Ishikawa (cell line): ENCODE measurements at regions not wholly inside any gene's neighbourhood (a gene's known extent, or its start where the extent isn't known, plus 50 kb on each side); places are given as distances from the start of the nearest gene placed in this dataset.

Experiments used
- CEBPB ChIP-seq: IDR thresholded peaks from 2 replicates; pipeline ENCODE4 v1.6.1; 2012
- CREB1 ChIP-seq: IDR thresholded peaks from 2 replicates; pipeline ENCODE4 v1.6.1; 2012; ENCODE audit warnings: low read depth
- EGR1 ChIP-seq: IDR thresholded peaks from 2 replicates; pipeline ENCODE4 v1.6.1; 2012
- EP300 ChIP-seq: IDR thresholded peaks from 2 replicates; pipeline ENCODE4 v1.6.1; 2012; ENCODE audit warnings: borderline replicate concordance
- RAD21 ChIP-seq: IDR thresholded peaks from 2 replicates; pipeline ENCODE4 v1.6.1; 2012; ENCODE audit warnings: low read depth
- REST ChIP-seq: IDR thresholded peaks from 2 replicates; pipeline ENCODE4 v1.6.1; 2012; ENCODE audit warnings: low read depth, mild to moderate bottlenecking
- TAF1 ChIP-seq: IDR thresholded peaks from 2 replicates; pipeline ENCODE4 v1.6.1; 2012; ENCODE audit warnings: low read depth, mild to moderate bottlenecking
- TCF12 ChIP-seq: IDR thresholded peaks from 2 replicates; pipeline ENCODE4 v1.6.1; 2012; ENCODE audit warnings: low read depth
- TEAD4 ChIP-seq: IDR thresholded peaks from 2 replicates; pipeline ENCODE4 v1.6.1; 2012
- YY1 ChIP-seq: IDR thresholded peaks from 2 replicates; pipeline ENCODE4 v1.6.1; 2012; ENCODE audit warnings: low read depth
- ZBTB7A ChIP-seq: IDR thresholded peaks from 2 replicates; pipeline ENCODE4 v1.6.1; 2012; ENCODE audit warnings: low read depth
- TF ChIP-seq, protein P1 (sequence below): IDR thresholded peaks from 2 replicates; pipeline ENCODE4 v1.6.1; 2012
- TF ChIP-seq, protein P2 (sequence below): IDR thresholded peaks from 2 replicates; pipeline ENCODE4 v1.6.1; 2012

DNA sequence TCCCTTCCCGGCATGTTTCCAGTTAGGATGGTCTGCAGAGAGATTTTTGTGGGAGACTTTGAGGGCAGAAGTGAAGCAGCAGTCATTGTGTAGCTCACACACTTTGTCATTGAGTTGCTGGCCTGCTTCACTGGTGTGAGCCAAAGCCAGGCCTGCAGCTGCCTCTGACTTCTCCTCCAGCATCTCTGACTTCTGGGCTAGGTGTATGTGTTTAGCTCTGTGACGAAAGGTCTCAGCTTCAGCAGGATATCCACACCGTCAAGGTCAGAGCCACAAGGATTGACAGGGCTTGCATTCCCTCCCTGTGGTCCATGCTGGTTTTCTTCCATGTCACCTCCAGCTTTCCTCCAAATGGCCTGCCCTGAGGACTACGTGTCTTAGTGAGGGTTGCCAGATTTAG lies 57.1 kb upstream of the OSBPL11 start:
- TF ChIP-seq REST (no peak), TAF1 (no peak), CEBPB (no peak), TEAD4 (no peak), EP300 (no peak), CREB1 (no peak), EGR1 (no peak), TCF12 (no peak), YY1 (no peak), RAD21 (no peak), ZBTB7A (no peak)
- TF ChIP-seq, protein P1, sequence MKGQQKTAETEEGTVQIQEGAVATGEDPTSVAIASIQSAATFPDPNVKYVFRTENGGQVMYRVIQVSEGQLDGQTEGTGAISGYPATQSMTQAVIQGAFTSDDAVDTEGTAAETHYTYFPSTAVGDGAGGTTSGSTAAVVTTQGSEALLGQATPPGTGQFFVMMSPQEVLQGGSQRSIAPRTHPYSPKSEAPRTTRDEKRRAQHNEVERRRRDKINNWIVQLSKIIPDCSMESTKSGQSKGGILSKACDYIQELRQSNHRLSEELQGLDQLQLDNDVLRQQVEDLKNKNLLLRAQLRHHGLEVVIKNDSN = no peak
- TF ChIP-seq, protein P2, sequence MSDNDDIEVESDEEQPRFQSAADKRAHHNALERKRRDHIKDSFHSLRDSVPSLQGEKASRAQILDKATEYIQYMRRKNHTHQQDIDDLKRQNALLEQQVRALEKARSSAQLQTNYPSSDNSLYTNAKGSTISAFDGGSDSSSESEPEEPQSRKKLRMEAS = no peak
